ENCODE measurements at regions not wholly inside any gene's neighbourhood (a gene's known extent, or its start where the extent isn't known, plus 50 kb on each side); places are given as distances from the start of the nearest gene placed in this dataset.

DNA sequence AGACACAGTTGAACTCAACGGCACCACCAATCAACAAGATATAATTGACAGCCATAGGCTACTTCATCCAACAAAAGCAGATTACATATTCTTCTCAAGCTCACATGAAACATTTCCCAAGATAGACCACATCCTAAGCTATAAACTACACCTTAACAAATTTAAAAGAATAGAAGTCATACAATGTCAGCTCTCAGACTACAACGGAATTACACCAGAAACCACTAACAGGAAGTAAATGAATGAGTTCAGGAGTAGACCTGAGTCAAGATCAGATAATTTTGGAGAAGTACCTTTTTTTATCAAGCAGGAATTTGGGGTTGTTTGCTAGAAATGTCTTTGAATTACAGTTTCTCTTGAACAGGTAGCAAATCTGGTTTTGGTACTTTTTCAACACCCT, 237.8 kb downstream of the TBX18 start:
- DNase-seq (ENCODE audit: low read depth in 4 of 4, low spot score in 2 of 4): no peak

DNA sequence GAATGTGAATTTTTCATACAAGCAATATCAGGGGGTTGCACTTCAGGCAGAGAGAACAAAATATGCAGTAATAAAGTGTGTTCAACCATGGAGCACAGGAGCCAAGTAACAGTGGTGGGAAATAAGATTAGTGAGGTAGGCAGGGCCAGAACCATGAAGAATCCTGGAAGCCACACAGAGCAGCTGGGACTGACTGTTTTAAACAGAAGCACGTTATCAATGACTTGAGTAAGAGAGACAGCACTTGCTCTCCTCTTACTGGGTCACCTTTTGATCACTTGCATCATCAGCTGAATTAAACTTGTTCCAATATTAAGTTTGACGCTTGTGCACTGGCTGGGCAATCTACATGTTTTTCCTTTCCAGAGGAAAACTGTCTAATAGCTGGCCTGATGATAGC, 238.5 kb downstream of the TBX18 start:
- no peak for DNase-seq (ENCODE audit: low read depth in 4 of 4, low spot score in 2 of 4)

DNA sequence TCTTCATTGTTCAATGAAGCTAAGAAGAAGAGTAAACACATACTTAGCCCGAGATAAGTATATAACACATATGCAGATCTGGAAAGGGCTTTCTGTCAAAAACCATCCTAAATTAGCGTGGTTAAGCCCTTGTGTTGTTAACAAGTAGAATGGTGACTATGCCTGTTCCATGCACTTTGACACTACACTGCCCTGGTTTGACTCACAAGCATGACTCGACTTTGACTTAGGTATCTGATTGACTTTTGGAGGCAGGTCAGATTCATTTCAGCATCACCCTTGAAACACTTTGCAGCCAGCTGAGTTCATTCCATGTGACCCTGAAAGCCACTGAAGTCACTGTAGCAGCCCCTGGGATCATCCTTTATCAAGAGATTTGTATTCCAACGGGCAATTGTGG, 239.8 kb downstream of the TBX18 start:
- no peak for DNase-seq (ENCODE audit: low read depth in 4 of 4, low spot score in 2 of 4)

DNA sequence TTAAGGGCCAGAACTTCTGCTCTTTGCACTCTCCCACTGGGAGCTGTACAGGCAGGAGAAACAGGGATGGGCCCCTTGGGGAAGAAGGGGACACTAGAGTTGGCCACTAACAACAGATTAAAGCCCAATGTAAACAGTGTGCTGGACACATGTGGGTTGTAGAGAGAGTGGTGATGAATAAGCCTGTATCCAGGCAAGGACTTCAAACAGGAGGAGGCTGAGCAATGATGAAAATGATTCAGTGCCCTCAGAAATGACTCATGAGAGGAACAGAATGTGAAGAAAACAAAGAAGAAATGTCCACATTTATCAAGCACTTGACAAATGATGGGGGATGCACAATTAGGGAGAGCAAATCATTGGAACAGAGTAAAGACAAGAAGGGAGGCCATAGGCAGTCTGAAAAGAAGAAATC, 242.3 kb downstream of the TBX18 start:
- DNase-seq (ENCODE audit: low read depth in 4 of 4, low spot score in 2 of 4): no peak

DNA sequence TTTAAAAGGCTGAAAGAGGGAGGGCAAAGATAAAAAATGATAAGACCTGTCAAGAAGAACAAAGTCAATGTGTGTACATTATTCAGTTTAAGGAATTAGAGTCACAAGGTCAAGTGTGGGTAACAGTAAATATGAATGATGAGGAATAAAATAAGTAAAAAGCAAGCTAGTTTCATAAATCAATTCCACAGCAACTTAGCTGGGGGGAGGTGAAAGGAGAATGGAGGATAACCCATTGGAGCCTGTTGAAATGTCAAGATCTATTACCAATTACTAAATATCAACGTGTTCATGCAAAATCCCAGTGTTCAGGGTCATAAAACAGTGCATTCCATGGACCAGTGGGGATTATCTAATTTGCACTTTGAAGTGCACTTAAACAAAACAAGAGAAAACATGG, 242.9 kb downstream of the TBX18 start:
- no peak for DNase-seq (ENCODE audit: low read depth in 4 of 4, low spot score in 2 of 4)

DNA sequence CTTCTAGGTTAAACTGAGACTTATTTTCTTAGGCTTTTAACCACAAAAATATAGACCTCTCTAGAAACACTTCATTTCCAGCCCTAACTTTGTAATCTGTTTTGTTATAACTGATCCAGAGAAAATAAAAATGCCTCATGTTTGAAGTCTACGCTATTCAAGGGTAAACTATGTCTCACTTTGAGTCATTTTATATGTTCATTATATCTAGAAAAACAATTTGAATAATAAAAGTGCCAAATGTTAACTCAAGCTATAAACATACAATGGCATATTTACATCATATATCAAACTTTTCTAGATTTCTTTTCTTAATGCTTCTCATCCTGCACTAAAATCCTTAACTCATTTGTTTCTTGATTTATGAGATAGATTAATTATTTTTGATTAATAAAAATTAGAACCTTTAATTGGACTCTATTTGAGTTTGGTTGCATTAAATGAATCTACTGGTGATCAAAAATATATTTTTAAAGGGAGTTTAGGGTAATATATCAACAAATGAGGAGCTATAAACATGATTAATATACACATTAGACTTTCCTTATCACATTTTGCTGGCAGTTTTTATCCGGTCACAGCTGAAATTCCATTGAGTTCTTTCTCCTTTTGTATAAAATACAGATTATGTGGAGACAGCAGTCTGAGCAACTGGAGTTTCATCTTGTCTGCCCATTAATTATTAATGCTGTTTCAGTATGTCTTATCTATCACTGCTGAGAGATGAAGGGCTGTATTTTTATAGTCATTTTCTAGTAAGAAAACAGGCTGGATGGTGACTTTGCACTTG, 246.5 kb downstream of the TBX18 start:
- DNase-seq (ENCODE audit: low read depth in 4 of 4, low spot score in 2 of 4): peak in 1 of 4 donors; percentile 19

DNA sequence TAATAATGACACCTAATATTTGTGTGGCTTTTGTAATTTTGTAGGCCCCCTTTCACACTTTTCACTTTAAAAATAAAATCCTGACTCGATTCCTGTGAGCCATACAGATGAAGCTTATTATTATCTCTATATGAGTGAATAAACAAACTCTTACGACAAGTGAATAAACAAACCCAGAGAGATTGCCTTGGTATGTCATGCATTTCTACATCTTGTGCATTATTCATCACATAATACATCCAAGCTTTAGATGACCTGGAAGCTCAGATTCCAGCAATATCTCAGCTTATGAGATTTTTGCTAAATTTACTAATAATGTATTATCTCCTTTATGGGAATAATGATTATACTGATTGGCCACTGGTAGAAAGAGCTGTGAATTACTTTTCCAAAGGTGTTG, 248.2 kb downstream of the TBX18 start:
- no peak for DNase-seq (ENCODE audit: low read depth in 4 of 4, low spot score in 2 of 4)

DNA sequence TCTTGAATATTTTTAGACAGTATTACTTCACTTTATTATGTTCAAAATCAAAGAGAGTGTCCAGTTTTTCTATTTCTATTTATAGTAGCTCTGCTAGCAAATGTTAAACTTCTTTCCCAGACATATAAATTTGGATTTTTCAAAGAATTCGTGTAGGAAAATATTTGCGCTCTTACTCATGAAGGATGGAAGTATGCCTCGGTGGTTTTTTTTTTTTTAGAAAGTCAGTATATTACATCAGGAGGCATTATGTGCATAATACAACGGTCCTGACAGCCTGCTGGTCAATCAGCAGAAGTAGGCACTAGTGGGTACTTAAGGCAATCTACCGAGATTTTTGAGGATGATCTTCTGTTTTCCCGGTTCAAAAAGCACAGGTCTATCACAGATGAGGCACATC, 249.3 kb downstream of the TBX18 start:
- DNase-seq (ENCODE audit: low read depth in 4 of 4, low spot score in 2 of 4): no peak

DNA sequence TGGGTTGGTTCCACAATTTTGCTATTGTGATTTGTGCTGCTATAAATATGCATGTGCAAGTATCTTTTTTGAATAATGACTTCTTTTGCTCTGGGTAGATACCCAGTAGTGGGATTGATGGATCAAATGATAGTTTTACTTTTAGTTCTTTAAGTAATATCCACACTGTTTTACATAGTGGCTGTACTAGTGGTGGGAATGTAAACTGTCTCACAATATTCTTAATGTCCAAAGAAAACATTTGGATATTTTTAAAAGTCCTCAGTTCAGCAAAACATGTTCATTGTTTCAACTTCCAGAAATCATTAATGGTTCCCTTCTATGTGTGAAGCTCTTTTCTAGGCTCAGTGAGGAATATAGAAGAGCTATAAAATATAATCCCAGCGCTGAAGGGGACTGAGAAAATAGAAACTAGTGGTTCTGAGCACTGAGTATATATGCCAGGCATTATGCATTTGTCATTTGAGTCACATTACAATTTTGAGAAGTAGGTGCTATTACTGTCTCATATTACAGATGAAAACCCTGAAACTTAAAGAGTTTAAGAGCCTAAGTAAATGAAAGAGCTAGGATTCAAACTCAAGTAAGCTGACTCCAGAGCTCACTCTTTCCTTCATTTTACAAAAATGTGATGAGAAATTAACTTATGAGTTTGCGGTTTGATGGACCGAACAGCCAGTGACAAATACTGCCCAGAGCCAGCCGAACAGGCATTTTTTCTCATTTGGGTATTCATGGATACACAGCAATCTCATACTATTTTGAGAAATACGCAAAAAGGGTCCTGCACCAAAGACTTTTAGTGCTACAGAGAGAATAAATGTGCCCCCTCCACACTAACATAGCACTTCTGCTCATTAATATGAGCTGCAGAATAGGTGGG, 250.1 kb downstream of the TBX18 start:
- no peak for DNase-seq (ENCODE audit: low read depth in 4 of 4, low spot score in 2 of 4)

DNA sequence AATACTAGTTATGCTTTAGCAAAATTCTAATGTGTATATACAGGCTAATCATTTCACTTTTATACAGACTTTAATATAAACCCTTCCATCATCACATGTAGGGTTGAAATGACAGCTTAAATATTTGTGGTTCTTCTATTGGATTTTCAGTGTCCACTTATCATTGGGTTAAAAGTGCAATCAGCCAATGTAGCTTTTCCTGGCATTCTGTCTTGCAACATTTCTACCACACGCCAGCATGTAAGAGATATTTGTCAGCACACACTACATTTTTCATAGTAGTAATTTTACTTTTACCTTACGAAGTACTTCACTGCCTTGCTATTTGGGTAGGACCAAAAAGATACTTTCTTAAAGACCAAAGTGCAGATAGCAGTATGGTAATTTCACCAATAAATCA, 252.0 kb downstream of the TBX18 start:
- no peak for DNase-seq (ENCODE audit: low read depth in 4 of 4, low spot score in 2 of 4)

DNA sequence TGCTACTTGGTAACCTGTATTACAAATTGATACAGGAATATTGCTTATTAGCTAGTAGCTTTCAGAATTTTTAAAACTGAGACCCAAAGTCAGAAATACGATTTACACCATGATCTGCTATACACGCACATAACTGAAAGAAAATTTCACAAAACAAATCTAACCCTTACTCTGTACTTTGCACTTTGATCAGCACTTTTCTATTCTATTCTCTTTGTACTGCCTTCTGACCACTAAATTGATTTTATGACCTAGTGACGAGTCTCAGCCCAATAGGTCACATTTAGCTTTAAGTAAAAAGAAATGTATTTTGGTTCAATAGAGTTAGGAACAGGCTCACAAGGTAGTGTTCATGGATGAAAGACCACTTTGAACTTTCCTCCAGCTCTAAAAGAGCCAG, 252.5 kb downstream of the TBX18 start:
- no peak for DNase-seq (ENCODE audit: low read depth in 4 of 4, low spot score in 2 of 4)

DNA sequence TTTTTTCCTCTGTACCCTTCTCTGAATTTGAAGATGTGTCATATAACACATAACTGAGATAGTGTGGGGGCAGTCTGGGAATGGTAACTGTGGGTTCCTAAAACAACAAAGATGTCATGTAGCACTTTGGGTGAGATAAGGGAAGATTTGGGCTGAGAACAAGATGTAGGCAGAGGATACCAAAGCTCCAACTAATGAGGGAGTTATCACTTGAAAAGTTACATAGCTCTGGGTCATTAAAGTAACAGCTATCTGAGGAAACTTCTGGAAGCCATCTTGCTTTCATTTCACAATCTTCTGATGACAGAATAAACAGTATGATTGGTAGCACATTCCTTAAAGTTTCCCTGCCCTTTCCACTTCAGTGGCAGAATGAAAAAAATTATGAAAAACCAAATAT, 255.4 kb downstream of the TBX18 start:
- no peak for DNase-seq (ENCODE audit: low read depth in 4 of 4, low spot score in 2 of 4)

DNA sequence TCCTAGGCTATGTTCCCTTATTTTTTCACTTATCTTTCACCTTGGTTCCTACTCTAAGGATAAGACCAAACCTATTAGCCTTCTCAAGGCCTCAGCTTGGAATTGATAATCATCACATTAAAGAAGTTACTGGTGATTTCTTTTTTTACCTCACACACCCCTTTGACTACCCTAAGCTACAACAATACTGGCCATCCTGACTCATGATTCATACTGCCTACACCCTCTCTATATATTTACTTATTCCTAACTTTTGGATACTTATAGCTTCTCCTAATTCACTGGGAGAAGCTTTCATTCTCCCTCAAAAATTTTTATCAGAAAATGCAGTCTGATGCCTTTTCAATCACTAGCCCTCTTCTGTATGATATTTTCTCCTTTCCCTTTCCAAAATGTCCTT, 256.1 kb downstream of the TBX18 start:
- DNase-seq (ENCODE audit: low read depth in 4 of 4, low spot score in 2 of 4): no peak

DNA sequence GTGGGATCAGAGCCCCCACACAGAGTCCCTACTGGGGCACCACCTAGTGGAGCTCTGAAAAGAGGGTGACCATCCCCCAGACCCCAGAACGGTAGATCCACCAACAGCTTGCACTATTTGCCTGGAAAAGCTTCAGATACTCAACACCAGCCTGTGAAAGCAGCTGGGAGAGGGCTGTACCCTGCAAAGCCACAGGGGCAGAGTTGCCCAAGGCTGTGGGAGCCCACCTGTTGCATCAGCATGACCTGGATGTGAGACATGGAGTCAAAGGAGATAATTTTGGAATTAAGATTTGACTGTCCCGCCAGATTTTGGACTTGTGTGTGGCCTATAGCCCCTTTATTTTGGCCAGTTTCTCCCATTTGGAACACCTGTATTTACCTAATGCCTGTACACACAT, 260.4 kb downstream of the TBX18 start:
- DNase-seq (ENCODE audit: low read depth in 4 of 4, low spot score in 2 of 4): no peak

DNA sequence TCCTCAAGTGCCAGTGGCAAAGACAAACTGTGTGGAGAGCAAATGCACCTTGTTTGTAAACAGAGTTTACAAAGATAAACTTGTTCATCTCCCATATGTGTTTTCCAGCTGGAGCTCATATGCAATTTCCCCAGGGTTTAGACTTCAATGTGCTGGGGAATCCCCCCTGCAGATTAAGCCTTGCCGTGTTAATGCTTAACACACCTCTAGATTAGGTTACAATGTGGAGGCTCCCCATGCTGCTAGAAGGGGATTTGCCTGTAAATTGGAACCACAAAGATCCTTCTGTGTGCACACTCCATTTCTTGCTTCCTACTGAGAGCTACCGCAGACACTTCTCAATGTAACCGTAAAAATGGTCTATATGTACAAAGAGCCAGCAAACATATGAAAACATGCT, 263.1 kb downstream of the TBX18 start:
- DNase-seq (ENCODE audit: low read depth in 4 of 4, low spot score in 2 of 4): no peak

DNA sequence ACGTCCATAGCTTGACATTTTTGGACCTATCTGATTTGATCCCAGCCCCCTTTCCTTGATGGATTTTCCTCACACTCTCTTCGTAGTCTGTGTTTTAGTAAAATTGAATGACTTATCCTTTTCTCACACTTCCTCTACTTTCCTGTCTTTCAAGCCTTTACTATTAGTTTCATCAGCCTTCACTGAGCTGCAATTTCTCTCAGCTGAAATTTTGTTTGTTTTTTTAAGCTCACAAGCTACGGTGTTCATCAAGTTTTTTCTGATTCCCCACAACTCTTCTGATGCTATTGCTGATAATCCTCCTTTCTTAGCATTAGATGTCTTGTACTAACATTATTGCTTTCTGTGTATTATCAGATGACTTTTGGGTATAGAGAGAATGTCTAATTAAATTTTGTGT, 263.7 kb downstream of the TBX18 start:
- DNase-seq (ENCODE audit: low read depth in 4 of 4, low spot score in 2 of 4): no peak

DNA sequence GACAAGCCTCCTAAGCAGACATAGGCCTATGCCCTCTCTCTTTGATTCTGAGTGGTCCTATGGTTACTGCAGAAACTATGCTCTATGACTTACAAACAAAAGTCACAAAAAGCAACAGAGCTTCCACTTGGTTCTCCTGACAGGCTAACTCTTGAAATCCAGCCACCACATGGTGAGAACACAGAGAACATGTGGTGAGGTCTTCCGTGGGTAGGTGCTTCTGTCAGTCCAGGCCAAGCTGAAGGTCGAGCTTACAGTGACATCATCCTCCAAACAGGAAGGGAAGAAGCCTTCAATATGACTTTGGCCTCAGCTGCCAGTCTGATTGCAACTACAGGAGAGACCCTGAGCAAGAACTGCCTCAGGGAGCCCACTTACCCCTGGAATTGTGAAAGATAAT, 265.5 kb downstream of the TBX18 start:
- no peak for DNase-seq (ENCODE audit: low read depth in 4 of 4, low spot score in 2 of 4)

DNA sequence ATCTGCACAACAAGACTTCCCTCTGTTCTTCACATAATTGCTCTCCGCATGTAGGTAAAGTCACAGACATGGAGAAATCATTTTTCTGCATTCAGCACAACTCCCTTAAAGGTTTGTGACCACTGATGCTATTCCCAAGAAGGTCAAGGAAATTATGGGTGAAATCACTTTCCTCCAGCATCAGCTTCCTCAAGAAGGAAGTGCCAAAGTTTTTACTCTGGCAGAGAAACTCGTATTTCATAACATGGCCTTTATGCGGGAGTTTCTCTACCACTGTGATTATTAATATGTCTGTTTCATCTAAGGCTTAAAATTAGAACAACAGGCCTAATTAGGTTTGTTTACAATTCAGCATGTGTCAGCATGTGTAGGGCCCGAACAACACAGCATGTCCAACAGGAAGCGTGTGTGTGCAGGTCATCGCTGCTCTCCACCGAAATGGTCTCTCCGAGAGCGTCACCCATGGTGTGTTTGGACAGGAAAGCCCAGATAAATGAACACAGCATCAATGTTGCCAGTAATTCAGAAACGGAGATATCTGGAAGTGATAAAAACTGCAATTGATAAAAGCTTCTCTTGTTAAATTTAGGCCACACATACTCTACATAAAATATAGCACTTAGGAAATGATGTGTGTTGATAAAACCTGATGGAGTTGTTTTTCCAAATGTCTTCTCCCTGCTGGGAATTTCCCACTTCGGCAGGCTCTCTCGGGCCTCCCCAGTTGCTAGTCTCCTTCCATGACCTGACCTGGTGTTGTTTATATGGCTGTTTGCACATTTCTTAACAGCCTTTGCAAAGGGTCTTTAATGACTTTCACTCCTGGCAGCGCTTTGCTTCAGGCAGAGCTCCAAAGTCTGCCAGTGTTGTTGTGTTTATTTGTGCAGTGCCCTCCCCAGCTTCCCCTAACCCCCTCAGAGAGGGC, 265.1 kb upstream of the CEP162 start:
- no peak for DNase-seq (ENCODE audit: low read depth in 4 of 4, low spot score in 2 of 4)

DNA sequence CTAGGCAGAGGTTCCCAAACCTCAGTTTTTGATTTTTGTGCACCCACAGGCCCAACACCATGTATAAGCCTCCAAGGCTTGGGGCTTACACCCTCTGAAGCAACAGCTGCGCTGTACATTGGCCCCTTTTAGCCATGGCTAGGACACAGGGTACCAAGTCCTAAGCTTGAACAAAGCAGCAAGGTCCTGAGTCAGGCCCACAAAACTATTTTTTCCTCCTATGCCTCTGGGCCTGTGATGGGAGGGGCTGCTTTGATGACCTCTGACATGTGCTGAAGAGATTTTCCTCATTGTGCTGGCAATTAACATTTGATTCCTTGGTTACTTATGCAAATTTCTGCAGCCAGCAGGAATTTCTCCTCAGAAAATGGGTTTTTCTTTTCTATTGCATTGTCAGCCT, 262.2 kb upstream of the CEP162 start:
- no peak for DNase-seq (ENCODE audit: low read depth in 4 of 4, low spot score in 2 of 4)

DNA sequence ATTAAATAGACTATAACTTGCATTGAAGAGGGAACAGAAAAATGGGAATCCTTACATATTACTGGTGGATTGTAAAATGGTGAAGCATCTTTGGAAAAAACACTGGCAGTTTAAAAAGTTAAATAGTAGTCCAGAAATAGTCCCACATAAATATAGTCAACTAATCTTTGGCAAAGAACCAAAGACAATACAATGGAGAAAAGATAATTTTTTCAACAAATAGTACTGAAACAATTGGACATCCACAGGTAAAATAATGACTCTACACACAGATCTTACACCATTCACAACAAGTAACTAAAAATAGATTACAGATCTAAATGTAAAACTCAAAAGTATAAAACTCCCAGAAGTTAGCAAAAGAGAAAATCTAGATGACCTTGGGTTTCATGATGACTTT, 259.1 kb upstream of the CEP162 start:
- no peak for DNase-seq (ENCODE audit: low read depth in 4 of 4, low spot score in 2 of 4)

DNA sequence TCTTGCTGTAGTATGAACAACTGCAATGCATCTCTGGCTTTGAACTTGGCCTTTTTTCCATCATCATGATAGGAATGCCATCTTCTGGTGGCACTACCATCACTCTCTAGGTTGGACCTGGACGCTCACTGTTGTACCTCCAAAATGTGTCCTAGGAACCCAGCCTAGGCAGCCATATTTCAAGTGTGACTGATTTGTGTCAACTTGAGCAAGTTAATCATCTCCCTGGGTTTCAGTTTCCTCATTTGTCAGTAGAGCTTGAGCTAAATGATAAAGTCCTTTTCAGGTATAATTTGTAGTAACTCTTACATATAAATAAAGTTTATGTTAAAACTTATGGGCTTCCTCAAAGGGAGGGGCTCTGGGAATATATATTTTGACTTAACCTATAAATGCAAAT, 241.7 kb upstream of the CEP162 start:
- DNase-seq (ENCODE audit: low read depth in 4 of 4, low spot score in 2 of 4): no peak
